ENCODE measurements at regions not wholly inside any gene's neighbourhood (a gene's known extent, or its start where the extent isn't known, plus 50 kb on each side); places are given as distances from the start of the nearest gene placed in this dataset.

GRCh38 chr6:21856844-21857243, 263.3 kb downstream of the SOX4 start:
- Histone ChIP-seq H3K9me3 (replicated peaks; ENCODE audit: control insufficient read depth, insufficient read depth, low read length) (no peaks in the 10 kb centered on the region), H3K79me2 (ENCODE audit: control insufficient read depth, insufficient read depth, low read length) (no peaks in the 10 kb centered on the region), H3K27ac (ENCODE audit: insufficient read depth, low read depth, low read length) (no peak overlapping the region), H3K9me1 (replicated peaks; ENCODE audit: control insufficient read depth, extremely low read depth, insufficient read depth, low read length) (no peaks in the 10 kb centered on the region), H3K27me3 (ENCODE audit: control insufficient read depth in 2 of 2, insufficient read depth in 2 of 2, low read length in 2 of 2) (no peaks in the 10 kb centered on the region), H3K4me2 (ENCODE audit: insufficient read depth, low read length) (no peak overlapping the region), H4K20me1 (replicated peaks; ENCODE audit: control insufficient read depth, extremely low read depth, insufficient read depth, low read length) (no peaks in the 10 kb centered on the region), H2AFZ (ENCODE audit: low read depth, low read length) (no peak overlapping the region), H3K36me3 (ENCODE audit: control insufficient read depth in 2 of 2, extremely low read depth in 1 of 2, insufficient read depth in 2 of 2, low read length in 2 of 2) (no peaks in the 10 kb centered on the region), H3K4me3 (replicated peaks in 1 of 3; ENCODE audit: insufficient read depth in 1 of 3, low read depth in 1 of 3, low read length in 3 of 3) (no peak overlapping the region), H3K9ac (replicated peaks; ENCODE audit: extremely low read depth, insufficient read depth, low read length) (no peak overlapping the region), H3K4me1 (ENCODE audit: control insufficient read depth, extremely low read depth, insufficient read depth, low read length) (peaks cover 10% of the 10 kb centered on the region)
- dilution Hi-C loops (cut with MboI; ENCODE audit: extremely low pct_ligation_motif_present, low sequenced_read_pairs) (no loop called here), intact Hi-C loops (cut with micrococcal nuclease) (no loop called here)
- DNase-seq (ENCODE audit: low read depth, low spot score), result no peak
- ChIA-PET POLR2A (no interaction called here), CTCF (interaction anchor here (0.7 to 0.9 kb wide), 2 partner anchors 28 to 31 kb away, joined by 3 read pairs; no protein-coding TSS in a partner anchor)
- BruUV-seq (replicated peaks), result no TSS peak
- TF ChIP-seq JUN (IDR thresholded peaks at IDR 0.05; ENCODE audit: borderline replicate concordance, insufficient read depth, insufficient read length, low read depth), result no peak
- no peak for TF ChIP-seq FOS (IDR thresholded peaks at IDR 0.05; ENCODE audit: borderline replicate concordance, insufficient read depth, low read length)
- TF ChIP-seq MAX (IDR thresholded peaks at IDR 0.05; ENCODE audit: insufficient read depth, insufficient read length), result no peak
- peak; percentile 43 for FAIRE-seq

GRCh38 chr6:21858076-21858475, 264.5 kb downstream of the SOX4 start:
- DNase-seq (ENCODE audit: low read depth, low spot score) (no peak), FAIRE-seq (no peak)
- dilution Hi-C loops (cut with MboI; ENCODE audit: extremely low pct_ligation_motif_present, low sequenced_read_pairs), result no loop called here
- H3K36me3 ChIP-seq (ENCODE audit: control insufficient read depth in 2 of 2, extremely low read depth in 1 of 2, insufficient read depth in 2 of 2, low read length in 2 of 2), result no peaks in the 10 kb centered on the region
- H3K4me2 ChIP-seq (ENCODE audit: insufficient read depth, low read length), result no peak overlapping the region
- no peak for TF ChIP-seq POLR2AphosphoS5 (IDR thresholded peaks at IDR 0.05; ENCODE audit: insufficient read depth, low read depth, low read length)
- TF ChIP-seq FOS (IDR thresholded peaks at IDR 0.05; ENCODE audit: borderline replicate concordance, insufficient read depth, low read length), result no peak
- TF ChIP-seq CTCF (IDR thresholded peaks at IDR 0.05; ENCODE audit: extremely low read depth in 1 of 2, insufficient read depth in 1 of 2, low read depth in 1 of 2, low read length in 2 of 2), result no peak
- TF ChIP-seq JUN (IDR thresholded peaks at IDR 0.05; ENCODE audit: borderline replicate concordance, insufficient read depth, insufficient read length, low read depth), result no peak
- no peak for TF ChIP-seq POLR2A (IDR thresholded peaks at IDR 0.05; ENCODE audit: low read depth, low read length)
- TF ChIP-seq EZH2 (IDR thresholded peaks at IDR 0.05; ENCODE audit: borderline replicate concordance, low read depth, low read length, severe bottlenecking), result no peak
- TF ChIP-seq MYC (IDR thresholded peaks at IDR 0.05; ENCODE audit: low read depth, low read length), result no peak
- no peak for TF ChIP-seq MAX (IDR thresholded peaks at IDR 0.05; ENCODE audit: insufficient read depth, insufficient read length)
- TF ChIP-seq GATA2 (IDR thresholded peaks at IDR 0.05; ENCODE audit: insufficient read depth, insufficient read length, low read depth, low read length), result no peak
- peaks cover 10% of the 10 kb centered on the region for H3K4me1 ChIP-seq (ENCODE audit: control insufficient read depth, extremely low read depth, insufficient read depth, low read length)
- no peak overlapping the region for H3K27ac ChIP-seq (ENCODE audit: insufficient read depth, low read depth, low read length)
- H2AFZ ChIP-seq (ENCODE audit: low read depth, low read length), result no peak overlapping the region
- H3K4me3 ChIP-seq (replicated peaks in 1 of 3; ENCODE audit: insufficient read depth in 1 of 3, low read depth in 1 of 3, low read length in 3 of 3), result no peak overlapping the region
- intact Hi-C loops (cut with micrococcal nuclease), result no loop called here
- no peaks in the 10 kb centered on the region for H3K27me3 ChIP-seq (ENCODE audit: control insufficient read depth in 2 of 2, insufficient read depth in 2 of 2, low read length in 2 of 2)
- no TSS peak for BruUV-seq (replicated peaks)
- H3K9me1 ChIP-seq (replicated peaks; ENCODE audit: control insufficient read depth, extremely low read depth, insufficient read depth, low read length), result no peaks in the 10 kb centered on the region
- no peaks in the 10 kb centered on the region for H3K79me2 ChIP-seq (ENCODE audit: control insufficient read depth, insufficient read depth, low read length)
- H4K20me1 ChIP-seq (replicated peaks; ENCODE audit: control insufficient read depth, extremely low read depth, insufficient read depth, low read length), result no peaks in the 10 kb centered on the region
- no peak overlapping the region for H3K9ac ChIP-seq (replicated peaks; ENCODE audit: extremely low read depth, insufficient read depth, low read length)
- CTCF ChIA-PET, result interaction anchor here (1.1 to 1.4 kb wide), 2 partner anchors 10 to 11 kb away, joined by 4 to 5 read pairs; no protein-coding TSS in a partner anchor
- no peaks in the 10 kb centered on the region for H3K9me3 ChIP-seq (replicated peaks; ENCODE audit: control insufficient read depth, insufficient read depth, low read length)
- POLR2A ChIA-PET, result no interaction called here

All from endothelial cell of umbilical vein (primary cell).